Panc1 (cell line): ENCODE measurements at regions not wholly inside any gene's neighbourhood (a gene's known extent, or its start where the extent isn't known, plus 50 kb on each side); places are given as distances from the start of the nearest gene placed in this dataset.

Experiments
- ATAC-seq: fragments of 200-7000 bp; cut with Tn5 transposase; 2 replicates; pipeline ENCODE4 v1.9.1; 2020; ENCODE audit warnings: mild to moderate bottlenecking, moderate library complexity
- BruUV-seq: library from RNA; stranded (reverse); fragments of 400-500 nt; replicated peaks from 2 replicates; lab custom pipeline; 2021; lab: Mats Ljungman, UMichigan
- CTCF ChIA-PET: fragments of 300-600 bp; sonication (Branson Sonifier 250); formaldehyde crosslinking; loops from one replicate; lab custom pipeline; 2022; ENCODE audit warnings: antibody characterized with exemption; lab: Charles Lee
- POLR2A ChIA-PET: fragments of 300-600 bp; sonication (Branson Sonifier 250); formaldehyde crosslinking; loops from one replicate; lab custom pipeline; 2022; ENCODE audit warnings: antibody characterized with exemption; lab: Charles Lee
- DNase-seq: peaks from one replicate; pipeline ENCODE4 v3.0.0-alpha.2; 2010; ENCODE audit warnings: low read depth, low spot score
- H3K27ac ChIP-seq: 2 replicates; pipeline ENCODE4 v1.5.1; 2011; ENCODE audit warnings: mild to moderate bottlenecking, low read length, inconsistent platforms
- H3K27me3 ChIP-seq: fragments of 200-500 bp; sonication (Bioruptor generic); 2 replicates; pipeline ENCODE4 v1.6.0; 2014; ENCODE audit warnings: low read length, inconsistent platforms; ENCODE audit not compliant: control insufficient read depth, insufficient read depth
- H3K36me3 ChIP-seq: fragments of 200-500 bp; sonication (Bioruptor generic); 2 replicates; pipeline ENCODE4 v1.5.1; 2014; ENCODE audit warnings: inconsistent platforms, mild to moderate bottlenecking, low read length, moderate library complexity; ENCODE audit not compliant: control insufficient read depth, insufficient read depth
- H3K4me1 ChIP-seq: 2 replicates; pipeline ENCODE4 v1.5.1; 2011; ENCODE audit warnings: inconsistent platforms, mild to moderate bottlenecking, low read length, moderate library complexity; ENCODE audit not compliant: control insufficient read depth, insufficient read depth
- H3K4me3 ChIP-seq, 2 experiments: 2 replicates each; pipeline ENCODE4 v1.5.1; 2011 to 2012; ENCODE audit warnings: low read depth in 2 of 2, low read length in 2 of 2, mild to moderate bottlenecking in 2 of 2, inconsistent platforms in 1 of 2, moderate library complexity in 1 of 2
- H3K9me3 ChIP-seq: fragments of 200-500 bp; sonication (Bioruptor generic); 2 replicates; pipeline ENCODE4 v1.5.1; 2014; ENCODE audit warnings: low read depth, mild to moderate bottlenecking, inconsistent platforms, low read length, moderate library complexity; ENCODE audit not compliant: control insufficient read depth, insufficient read depth
- POLR2AphosphoS5 ChIP-seq: IDR thresholded peaks from 2 replicates; pipeline ENCODE4 v1.6.1; 2012; ENCODE audit warnings: mild to moderate bottlenecking, low read depth, low read length, moderate library complexity
- SIN3A ChIP-seq: IDR thresholded peaks from 2 replicates; pipeline ENCODE4 v1.6.1; 2012; ENCODE audit warnings: low read depth, mild to moderate bottlenecking, low read length, moderate library complexity, borderline replicate concordance; ENCODE audit not compliant: insufficient read depth
- TCF7L2 ChIP-seq: IDR thresholded peaks from 2 replicates; pipeline ENCODE4 v1.6.1; 2011; ENCODE audit warnings: mild to moderate bottlenecking, low read depth, low read length, inconsistent platforms
- in situ Hi-C: cut with HindIII; loops from 2 replicates; pipeline ENCODE4 v1.10.0; 2016; ENCODE audit warnings: low sequenced_read_pairs, low pct_unique_long_range_greater_than_20kb
- intact Hi-C: fragments of 100-400 bp; cut with micrococcal nuclease; formaldehyde crosslinking; loops from one replicate; pipeline ENCODE4 v1.10.0; 2022; ENCODE audit not compliant: unreplicated experiment
- TF ChIP-seq, protein P1 (sequence below), 2 experiments: IDR thresholded peaks; 2 replicates each; pipeline ENCODE4 v1.6.1; 2011 to 2012; ENCODE audit warnings: low read depth in 2 of 2, control low read depth in 1 of 2, low read length in 1 of 2, mild to moderate bottlenecking in 1 of 2, moderate library complexity in 1 of 2; ENCODE audit not compliant: insufficient read depth in 1 of 2
- TF ChIP-seq, protein P2 (sequence below): fragments of 450-650 bp; IDR thresholded peaks from 2 replicates; pipeline ENCODE4 v1.5.1; 2017; ENCODE audit warnings: mild to moderate bottlenecking

DNA sequence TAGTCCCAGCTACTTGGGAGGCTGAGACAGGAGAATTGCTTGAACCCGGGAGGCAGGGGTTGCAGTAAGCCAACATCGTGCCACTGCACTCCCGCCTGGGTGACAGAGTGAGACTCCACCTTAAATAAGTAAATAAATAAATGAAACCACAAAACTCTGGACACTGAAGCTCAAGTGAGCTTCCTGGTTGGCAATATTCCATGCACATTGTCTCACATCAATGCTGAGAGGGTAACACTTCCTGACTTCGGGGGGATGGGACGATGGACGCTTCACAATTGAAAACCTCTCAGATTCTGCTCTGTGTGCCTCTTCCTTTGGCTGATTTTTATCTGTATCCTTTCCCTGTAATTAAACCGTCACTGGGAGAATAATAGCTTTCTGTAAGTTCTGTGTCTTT is 70.0 kb upstream of the ZNF644 start:
- no peak for DNase-seq
- Histone ChIP-seq H3K36me3 (no peaks in the 10 kb centered on the region), H3K9me3 (peaks cover 2% of the 10 kb centered on the region; the same call in 1 of the 2 replicates), H3K4me1 (no peaks in the 10 kb centered on the region), H3K4me3 (no peak overlapping the region; a peak in 1 of 4 replicates), H3K27me3 (no peaks in the 10 kb centered on the region; the same call in 1 of the 2 replicates), H3K27ac (no peak overlapping the region)
- POLR2A ChIA-PET: no interaction called here
- in situ Hi-C loops: no loop called here
- TF ChIP-seq, protein P1, sequence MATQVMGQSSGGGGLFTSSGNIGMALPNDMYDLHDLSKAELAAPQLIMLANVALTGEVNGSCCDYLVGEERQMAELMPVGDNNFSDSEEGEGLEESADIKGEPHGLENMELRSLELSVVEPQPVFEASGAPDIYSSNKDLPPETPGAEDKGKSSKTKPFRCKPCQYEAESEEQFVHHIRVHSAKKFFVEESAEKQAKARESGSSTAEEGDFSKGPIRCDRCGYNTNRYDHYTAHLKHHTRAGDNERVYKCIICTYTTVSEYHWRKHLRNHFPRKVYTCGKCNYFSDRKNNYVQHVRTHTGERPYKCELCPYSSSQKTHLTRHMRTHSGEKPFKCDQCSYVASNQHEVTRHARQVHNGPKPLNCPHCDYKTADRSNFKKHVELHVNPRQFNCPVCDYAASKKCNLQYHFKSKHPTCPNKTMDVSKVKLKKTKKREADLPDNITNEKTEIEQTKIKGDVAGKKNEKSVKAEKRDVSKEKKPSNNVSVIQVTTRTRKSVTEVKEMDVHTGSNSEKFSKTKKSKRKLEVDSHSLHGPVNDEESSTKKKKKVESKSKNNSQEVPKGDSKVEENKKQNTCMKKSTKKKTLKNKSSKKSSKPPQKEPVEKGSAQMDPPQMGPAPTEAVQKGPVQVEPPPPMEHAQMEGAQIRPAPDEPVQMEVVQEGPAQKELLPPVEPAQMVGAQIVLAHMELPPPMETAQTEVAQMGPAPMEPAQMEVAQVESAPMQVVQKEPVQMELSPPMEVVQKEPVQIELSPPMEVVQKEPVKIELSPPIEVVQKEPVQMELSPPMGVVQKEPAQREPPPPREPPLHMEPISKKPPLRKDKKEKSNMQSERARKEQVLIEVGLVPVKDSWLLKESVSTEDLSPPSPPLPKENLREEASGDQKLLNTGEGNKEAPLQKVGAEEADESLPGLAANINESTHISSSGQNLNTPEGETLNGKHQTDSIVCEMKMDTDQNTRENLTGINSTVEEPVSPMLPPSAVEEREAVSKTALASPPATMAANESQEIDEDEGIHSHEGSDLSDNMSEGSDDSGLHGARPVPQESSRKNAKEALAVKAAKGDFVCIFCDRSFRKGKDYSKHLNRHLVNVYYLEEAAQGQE (IDR thresholded peaks at IDR 0.05; ENCODE audit: insufficient read depth in 1 of 2, low read depth in 2 of 2, low read length in 1 of 2): no peak
- no peak for TF ChIP-seq TCF7L2
- TF ChIP-seq POLR2AphosphoS5: no peak
- TF ChIP-seq, protein P2, sequence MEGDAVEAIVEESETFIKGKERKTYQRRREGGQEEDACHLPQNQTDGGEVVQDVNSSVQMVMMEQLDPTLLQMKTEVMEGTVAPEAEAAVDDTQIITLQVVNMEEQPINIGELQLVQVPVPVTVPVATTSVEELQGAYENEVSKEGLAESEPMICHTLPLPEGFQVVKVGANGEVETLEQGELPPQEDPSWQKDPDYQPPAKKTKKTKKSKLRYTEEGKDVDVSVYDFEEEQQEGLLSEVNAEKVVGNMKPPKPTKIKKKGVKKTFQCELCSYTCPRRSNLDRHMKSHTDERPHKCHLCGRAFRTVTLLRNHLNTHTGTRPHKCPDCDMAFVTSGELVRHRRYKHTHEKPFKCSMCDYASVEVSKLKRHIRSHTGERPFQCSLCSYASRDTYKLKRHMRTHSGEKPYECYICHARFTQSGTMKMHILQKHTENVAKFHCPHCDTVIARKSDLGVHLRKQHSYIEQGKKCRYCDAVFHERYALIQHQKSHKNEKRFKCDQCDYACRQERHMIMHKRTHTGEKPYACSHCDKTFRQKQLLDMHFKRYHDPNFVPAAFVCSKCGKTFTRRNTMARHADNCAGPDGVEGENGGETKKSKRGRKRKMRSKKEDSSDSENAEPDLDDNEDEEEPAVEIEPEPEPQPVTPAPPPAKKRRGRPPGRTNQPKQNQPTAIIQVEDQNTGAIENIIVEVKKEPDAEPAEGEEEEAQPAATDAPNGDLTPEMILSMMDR: no peak
- TF ChIP-seq SIN3A: no peak
- no TSS peak for BruUV-seq
- intact Hi-C loops: no loop called here
- CTCF ChIA-PET: no interaction called here
- no peak for ATAC-seq

- DNase-seq (no peak), ATAC-seq (no peak)
- H3K9me3 ChIP-seq: no peaks in the 10 kb centered on the region
- CTCF ChIA-PET: no interaction called here
- no peak overlapping the region for H3K27ac ChIP-seq
- no peaks in the 10 kb centered on the region for H3K27me3 ChIP-seq
- in situ Hi-C loops: no loop called here
- intact Hi-C loops: no loop called here
- POLR2A ChIA-PET: no interaction called here
- H3K36me3 ChIP-seq: no peaks in the 10 kb centered on the region
- TF ChIP-seq POLR2AphosphoS5 (no peak), SIN3A (no peak), TCF7L2 (no peak)
- TF ChIP-seq, protein P2: no peak
- TF ChIP-seq, protein P1 (IDR thresholded peaks at IDR 0.05; ENCODE audit: insufficient read depth in 1 of 2, low read depth in 2 of 2, low read length in 1 of 2): no peak
- BruUV-seq: no TSS peak
- no peak overlapping the region for H3K4me3 ChIP-seq
- no peaks in the 10 kb centered on the region for H3K4me1 ChIP-seq
Measured at GRCh38 chr1:91080650-91081049, 58.8 kb upstream of the ZNF644 start.
